GM20000 (cell line): ENCODE measurements at regions not wholly inside any gene's neighbourhood (a gene's known extent, or its start where the extent isn't known, plus 50 kb on each side); places are given as distances from the start of the nearest gene placed in this dataset.

Experiments used
- DNase-seq: peaks from one replicate; pipeline ENCODE4 v3.0.0; 2012; ENCODE audit warnings: low spot score
- CTCF ChIP-seq: IDR thresholded peaks from 2 replicates; pipeline ENCODE4 v1.5.1; 2012; ENCODE audit warnings: mild to moderate bottlenecking, control low read depth; ENCODE audit errors: extremely low read depth, missing control alignments

GRCh38 chr1:162983671-162984425 is 85.3 kb upstream of the RGS4 start:
- TF ChIP-seq CTCF: no peak
- no peak for DNase-seq

GRCh38 chr1:162982364-162982763 is 86.8 kb upstream of the RGS4 start:
- no peak for DNase-seq
- no peak for TF ChIP-seq CTCF

GRCh38 chr1:162977944-162978568 is 91.1 kb upstream of the RGS4 start:
- no peak for TF ChIP-seq CTCF
- DNase-seq: no peak

- TF ChIP-seq CTCF: no peak
These were observed 92.5 kb upstream of the RGS4 start for GRCh38 chr1:162976628-162977027.

GRCh38 chr1:162974810-162975209 is 94.4 kb upstream of the RGS4 start:
- no peak for TF ChIP-seq CTCF
- DNase-seq: no peak

More at GRCh38 chr1:162976628-162977027, 92.5 kb upstream of the RGS4 start:
- DNase-seq: no peak

GRCh38 chr1:162973381-162973795 is 95.8 kb upstream of the RGS4 start:
- DNase-seq: no peak
- TF ChIP-seq CTCF: no peak

GRCh38 chr1:162972773-162973172 is 96.4 kb upstream of the RGS4 start:
- TF ChIP-seq CTCF: no peak
- DNase-seq: no peak
